GM04504 (cell line): ENCODE measurements at regions not wholly inside any gene's neighbourhood (a gene's known extent, or its start where the extent isn't known, plus 50 kb on each side); places are given as distances from the start of the nearest gene placed in this dataset.
"Not testable (repeated sequence)": the region's sequence is repeated elsewhere in the genome, so short reads cannot be mapped to it uniquely, and the experiment has no call there.

Experiments
- DNase-seq: peaks from one replicate; pipeline ENCODE4 v3.0.0-alpha.2; 2012; ENCODE audit warnings: low read depth

GRCh38 chr9:19651681-19652080 is 137.2 kb downstream of the SLC24A2 start:
- DNase-seq: no peak

- no peak for DNase-seq
Measured at GRCh38 chr9:19650312-19650711, 138.5 kb downstream of the SLC24A2 start.

- no peak for DNase-seq
Measured at GRCh38 chr9:19649336-19650041, 139.3 kb downstream of the SLC24A2 start.

GRCh38 chr9:19648672-19649071 is 140.2 kb downstream of the SLC24A2 start:
- DNase-seq: no peak

- no peak for DNase-seq
Measured at GRCh38 chr9:19643875-19644274, 145.0 kb downstream of the SLC24A2 start.

- no peak for DNase-seq
Measured at GRCh38 chr9:19642256-19642655, 146.6 kb downstream of the SLC24A2 start.

- no peak for DNase-seq
Measured at GRCh38 chr9:19641046-19641445, 147.8 kb downstream of the SLC24A2 start.

- no peak for DNase-seq
Measured at GRCh38 chr9:19640014-19640413, 148.8 kb downstream of the SLC24A2 start.

GRCh38 chr9:19637084-19637483 is 151.8 kb downstream of the SLC24A2 start:
- DNase-seq: no peak

GRCh38 chr9:19634881-19635280 is 154.0 kb downstream of the SLC24A2 start:
- no peak for DNase-seq

- no peak for DNase-seq
Measured at GRCh38 chr9:19631181-19631580, 157.7 kb downstream of the SLC24A2 start.

- DNase-seq: no peak
Measured at GRCh38 chr9:19630760-19631159, 158.1 kb downstream of the SLC24A2 start.

GRCh38 chr9:19629488-19629887 is 159.3 kb downstream of the SLC24A2 start:
- no peak for DNase-seq

GRCh38 chr9:19625426-19625825 is 163.4 kb downstream of the SLC24A2 start:
- not testable (repeated sequence) for DNase-seq

- no peak for DNase-seq
Measured at GRCh38 chr9:19624519-19624918, 164.3 kb downstream of the SLC24A2 start.

- DNase-seq: no peak
Measured at GRCh38 chr9:19623941-19624340, 164.9 kb downstream of the SLC24A2 start.

- no peak for DNase-seq
Measured at GRCh38 chr9:19620326-19620725, 168.5 kb downstream of the SLC24A2 start.

- DNase-seq: no peak
Measured at GRCh38 chr9:19619221-19619620, 169.6 kb downstream of the SLC24A2 start.

- DNase-seq: no peak
Measured at GRCh38 chr9:19618816-19619215, 170.0 kb downstream of the SLC24A2 start.

GRCh38 chr9:19615036-19615624 is 173.7 kb downstream of the SLC24A2 start:
- no peak for DNase-seq

GRCh38 chr9:19614294-19614693 is 174.5 kb downstream of the SLC24A2 start:
- DNase-seq: no peak

GRCh38 chr9:19600538-19600937 is 188.3 kb downstream of the SLC24A2 start:
- DNase-seq: no peak

GRCh38 chr9:19598722-19599121 is 189.9 kb downstream of the ACER2 start:
- no peak for DNase-seq

GRCh38 chr9:19597176-19597575 is 188.4 kb downstream of the ACER2 start:
- DNase-seq: no peak
